ENCODE measurements at regions not wholly inside any gene's neighbourhood (a gene's known extent, or its start where the extent isn't known, plus 50 kb on each side); places are given as distances from the start of the nearest gene placed in this dataset.

- no peak overlapping the region for H3K4me2 ChIP-seq (ENCODE audit: low read length)
- H4K20me1 ChIP-seq (ENCODE audit: insufficient read depth, low read length) = no peaks in the 10 kb centered on the region
- no peaks in the 10 kb centered on the region for H3K79me2 ChIP-seq (ENCODE audit: low read length)
- no peak overlapping the region for H2AFZ ChIP-seq (ENCODE audit: low read depth, low read length)
- TF ChIP-seq, protein P1, sequence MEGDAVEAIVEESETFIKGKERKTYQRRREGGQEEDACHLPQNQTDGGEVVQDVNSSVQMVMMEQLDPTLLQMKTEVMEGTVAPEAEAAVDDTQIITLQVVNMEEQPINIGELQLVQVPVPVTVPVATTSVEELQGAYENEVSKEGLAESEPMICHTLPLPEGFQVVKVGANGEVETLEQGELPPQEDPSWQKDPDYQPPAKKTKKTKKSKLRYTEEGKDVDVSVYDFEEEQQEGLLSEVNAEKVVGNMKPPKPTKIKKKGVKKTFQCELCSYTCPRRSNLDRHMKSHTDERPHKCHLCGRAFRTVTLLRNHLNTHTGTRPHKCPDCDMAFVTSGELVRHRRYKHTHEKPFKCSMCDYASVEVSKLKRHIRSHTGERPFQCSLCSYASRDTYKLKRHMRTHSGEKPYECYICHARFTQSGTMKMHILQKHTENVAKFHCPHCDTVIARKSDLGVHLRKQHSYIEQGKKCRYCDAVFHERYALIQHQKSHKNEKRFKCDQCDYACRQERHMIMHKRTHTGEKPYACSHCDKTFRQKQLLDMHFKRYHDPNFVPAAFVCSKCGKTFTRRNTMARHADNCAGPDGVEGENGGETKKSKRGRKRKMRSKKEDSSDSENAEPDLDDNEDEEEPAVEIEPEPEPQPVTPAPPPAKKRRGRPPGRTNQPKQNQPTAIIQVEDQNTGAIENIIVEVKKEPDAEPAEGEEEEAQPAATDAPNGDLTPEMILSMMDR (IDR thresholded peaks at IDR 0.05; ENCODE audit: low read depth, low read length) = no peak
- no peaks in the 10 kb centered on the region for H3K9me3 ChIP-seq (ENCODE audit: insufficient read depth, low read length)
- H3K9ac ChIP-seq (ENCODE audit: low read length) = no peak overlapping the region
- H3K4me3 ChIP-seq (ENCODE audit: low read length) = no peak overlapping the region
- no peaks in the 10 kb centered on the region; the same call in 1 of the 2 replicates for H3K4me1 ChIP-seq (ENCODE audit: low read length)
- H3K36me3 ChIP-seq (replicated peaks; ENCODE audit: low read depth, low read length) = no peaks in the 10 kb centered on the region
- peaks cover 22% of the 10 kb centered on the region for H3K27me3 ChIP-seq (ENCODE audit: low read depth, low read length)
- no peak overlapping the region for H3K27ac ChIP-seq (ENCODE audit: low read length)
Measured at GRCh38 chr12:116502989-116503496, 56.1 kb upstream of the MAP1LC3B2 start.

GRCh38 chr12:116504438-116504837 lies 54.7 kb upstream of the MAP1LC3B2 start:
- peaks cover 23% of the 10 kb centered on the region for H3K27me3 ChIP-seq (ENCODE audit: low read depth, low read length)
- no peak overlapping the region for H3K27ac ChIP-seq (ENCODE audit: low read length)
- H2AFZ ChIP-seq (ENCODE audit: low read depth, low read length) = no peak overlapping the region
- H3K4me3 ChIP-seq (ENCODE audit: low read length) = no peak overlapping the region
- no peaks in the 10 kb centered on the region for H3K36me3 ChIP-seq (replicated peaks; ENCODE audit: low read depth, low read length)
- no peaks in the 10 kb centered on the region for H3K79me2 ChIP-seq (ENCODE audit: low read length)
- no peak overlapping the region for H3K9ac ChIP-seq (ENCODE audit: low read length)
- TF ChIP-seq, protein P1 (IDR thresholded peaks at IDR 0.05; ENCODE audit: low read depth, low read length) = no peak
- TF ChIP-seq EZH2phosphoT487 (IDR thresholded peaks at IDR 0.05; ENCODE audit: low read depth) = no peak
- H3K4me2 ChIP-seq (ENCODE audit: low read length) = no peak overlapping the region
- no peaks in the 10 kb centered on the region for H3K9me3 ChIP-seq (ENCODE audit: insufficient read depth, low read length)
- H4K20me1 ChIP-seq (ENCODE audit: insufficient read depth, low read length) = no peaks in the 10 kb centered on the region
- H3K4me1 ChIP-seq (ENCODE audit: low read length) = peaks cover 5% of the 10 kb centered on the region; the same call in 1 of the 2 replicates

DNA sequence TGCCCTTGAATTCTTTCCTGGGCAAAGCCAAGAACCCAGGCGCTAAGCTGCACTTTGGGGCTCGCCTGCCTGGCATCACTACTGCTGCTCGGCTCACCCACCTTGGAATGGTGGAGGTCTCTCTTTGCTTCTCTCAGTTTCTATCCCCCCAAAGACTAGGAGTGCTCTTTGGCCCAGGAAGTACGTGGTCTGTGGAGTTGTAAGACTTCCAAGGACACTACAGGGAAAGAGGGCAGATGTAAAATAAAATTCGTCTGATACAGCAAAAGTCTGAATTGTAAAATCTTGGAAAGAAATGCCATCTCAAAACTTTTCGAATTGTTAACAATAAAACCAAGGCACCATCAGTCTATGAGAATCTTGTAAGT lies 52.5 kb upstream of the MAP1LC3B2 start:
- Histone ChIP-seq H3K9ac (ENCODE audit: low read length) (no peak overlapping the region), H3K4me3 (ENCODE audit: low read length) (no peak overlapping the region), H4K20me1 (ENCODE audit: insufficient read depth, low read length) (no peaks in the 10 kb centered on the region), H3K9me3 (ENCODE audit: insufficient read depth, low read length) (no peaks in the 10 kb centered on the region), H3K4me1 (ENCODE audit: low read length) (peaks cover 5% of the 10 kb centered on the region; the same call in 1 of the 2 replicates), H3K4me2 (ENCODE audit: low read length) (no peak overlapping the region), H3K36me3 (replicated peaks; ENCODE audit: low read depth, low read length) (no peaks in the 10 kb centered on the region), H3K27ac (ENCODE audit: low read length) (no peak overlapping the region), H3K79me2 (ENCODE audit: low read length) (no peaks in the 10 kb centered on the region), H3K27me3 (ENCODE audit: low read depth, low read length) (peaks cover 23% of the 10 kb centered on the region), H2AFZ (ENCODE audit: low read depth, low read length) (no peak overlapping the region)
- TF ChIP-seq, protein P1 (IDR thresholded peaks at IDR 0.05; ENCODE audit: low read depth, low read length) = no peak
- TF ChIP-seq EZH2phosphoT487 (IDR thresholded peaks at IDR 0.05; ENCODE audit: low read depth) = no peak

DNA sequence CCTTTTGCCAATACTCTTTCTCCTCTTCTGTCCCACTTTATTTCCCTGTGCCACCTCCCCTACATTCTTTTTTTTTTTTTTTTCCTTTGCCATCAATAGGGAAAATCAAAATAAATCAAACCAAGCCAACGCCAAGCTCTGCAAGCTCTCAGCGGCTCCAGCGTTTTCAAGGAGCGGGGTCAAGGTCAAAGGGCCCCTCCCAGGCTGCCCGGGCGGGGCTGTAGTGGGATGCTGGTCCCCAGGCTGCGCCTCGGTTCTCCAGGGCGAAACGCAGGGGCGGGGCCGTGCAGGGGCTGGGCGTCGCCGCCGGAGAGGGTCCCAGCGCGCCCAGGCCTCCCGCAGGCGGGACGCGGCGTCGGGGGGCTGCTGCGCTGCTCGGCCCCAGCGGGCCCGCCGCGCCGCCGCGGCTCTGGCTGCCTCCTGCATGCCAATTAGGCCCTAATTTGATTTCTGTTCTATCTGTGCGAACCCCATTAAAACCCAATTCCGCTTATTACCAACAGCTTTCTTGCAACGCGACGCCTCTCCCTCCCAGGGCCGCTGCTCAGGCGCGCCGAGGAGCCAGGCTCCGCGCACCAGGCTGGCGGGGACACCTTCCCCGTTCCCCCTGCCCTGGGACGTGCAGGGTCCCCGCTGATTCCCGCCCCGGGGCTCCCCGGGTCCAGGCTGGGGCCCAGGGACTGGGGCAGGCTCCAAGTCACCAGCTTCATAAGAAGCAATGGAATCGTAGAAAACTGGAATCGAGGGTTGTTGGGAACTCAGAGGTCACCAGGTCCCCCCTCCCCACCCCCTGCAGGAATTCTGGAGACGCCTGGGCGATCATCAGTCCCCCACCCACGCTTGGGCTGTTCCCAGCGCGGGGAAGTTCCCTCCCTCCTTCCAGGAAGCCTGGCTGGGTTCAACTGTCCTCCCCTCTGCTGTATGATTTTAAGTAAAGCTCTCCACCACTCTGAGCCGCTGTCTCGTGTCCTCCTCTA lies 50.7 kb upstream of the MAP1LC3B2 start:
- peak overlapping the region; percentile 73 for H3K4me3 ChIP-seq (ENCODE audit: low read length)
- no peaks in the 10 kb centered on the region for H3K36me3 ChIP-seq (replicated peaks; ENCODE audit: low read depth, low read length)
- peak overlapping the region; percentile 38; the same call in 1 of the 2 replicates for H3K9ac ChIP-seq (ENCODE audit: low read length)
- H3K27me3 ChIP-seq (ENCODE audit: low read depth, low read length) = peaks cover 30% of the 10 kb centered on the region
- peak overlapping the region; percentile 78 for H3K4me2 ChIP-seq (ENCODE audit: low read length)
- H3K79me2 ChIP-seq (ENCODE audit: low read length) = no peaks in the 10 kb centered on the region
- H2AFZ ChIP-seq (ENCODE audit: low read depth, low read length) = peak overlapping the region; percentile 62
- H4K20me1 ChIP-seq (ENCODE audit: insufficient read depth, low read length) = no peaks in the 10 kb centered on the region
- TF ChIP-seq, protein P1 (IDR thresholded peaks at IDR 0.05; ENCODE audit: low read depth, low read length) = no peak
- no peak for TF ChIP-seq EZH2phosphoT487 (IDR thresholded peaks at IDR 0.05; ENCODE audit: low read depth)
- no peak overlapping the region for H3K27ac ChIP-seq (ENCODE audit: low read length)
- peaks cover 5% of the 10 kb centered on the region; the same call in 1 of the 2 replicates for H3K4me1 ChIP-seq (ENCODE audit: low read length)
- no peaks in the 10 kb centered on the region for H3K9me3 ChIP-seq (ENCODE audit: insufficient read depth, low read length)

Data from OCI-LY3 (cell line).